GM23338 (cell line): ENCODE measurements at regions not wholly inside any gene's neighbourhood (a gene's known extent, or its start where the extent isn't known, plus 50 kb on each side); places are given as distances from the start of the nearest gene placed in this dataset.

Experiments
- ATAC-seq: fragments of 200-7000 bp; cut with Tn5 transposase; 3 replicates; pipeline ENCODE4 v1.9.1; 2020
- DNase-seq: peaks from one replicate; pipeline ENCODE4 v3.0.0-alpha.2; 2015; ENCODE audit warnings: low spot score
- H2AFZ ChIP-seq: fragments of 200-600 bp; sonication (generic); 2 replicates; pipeline ENCODE4 v1.8.0; 2016; ENCODE audit warnings: antibody characterized with exemption, mild to moderate bottlenecking, moderate library complexity
- H3F3A ChIP-seq: fragments of 200-600 bp; sonication (generic); replicated peaks from 2 replicates; pipeline ENCODE4 v1.8.0; 2017; ENCODE audit warnings: antibody characterized with exemption, mixed run types, low read depth
- H3K27ac ChIP-seq: fragments of 200-600 bp; sonication (generic); 2 replicates; pipeline ENCODE4 v1.6.1; 2016; ENCODE audit warnings: low read depth
- H3K27me3 ChIP-seq: fragments of 200-600 bp; sonication (generic); 2 replicates; pipeline ENCODE4 v1.8.0; 2016; ENCODE audit warnings: mild to moderate bottlenecking, mixed run types, moderate library complexity; ENCODE audit not compliant: insufficient read depth
- H3K36me3 ChIP-seq: fragments of 200-600 bp; sonication (generic); 2 replicates; pipeline ENCODE4 v1.8.0; 2016; ENCODE audit warnings: mild to moderate bottlenecking; ENCODE audit not compliant: insufficient read depth
- H3K4me1 ChIP-seq: fragments of 200-600 bp; sonication (generic); 2 replicates; pipeline ENCODE4 v1.8.0; 2016; ENCODE audit warnings: mild to moderate bottlenecking, moderate library complexity; ENCODE audit not compliant: insufficient read depth
- H3K4me2 ChIP-seq: fragments of 200-600 bp; sonication (generic); 2 replicates; pipeline ENCODE4 v1.7.1; 2017; ENCODE audit warnings: mixed run types
- H3K4me3 ChIP-seq: fragments of 200-600 bp; sonication (generic); 2 replicates; pipeline ENCODE4 v1.6.1; 2016; ENCODE audit warnings: mixed run types
- H3K79me2 ChIP-seq: fragments of 200-600 bp; sonication (generic); replicated peaks from 2 replicates; pipeline ENCODE4 v1.8.0; 2017; ENCODE audit warnings: mild to moderate bottlenecking; ENCODE audit not compliant: insufficient read depth
- H3K9me2 ChIP-seq: fragments of 200-600 bp; sonication (generic); 2 replicates; pipeline ENCODE4 v1.8.0; 2017; ENCODE audit not compliant: insufficient read depth
- H4K20me1 ChIP-seq: fragments of 200-600 bp; sonication (generic); replicated peaks from 2 replicates; pipeline ENCODE4 v1.8.0; 2017; ENCODE audit warnings: mild to moderate bottlenecking; ENCODE audit not compliant: insufficient read depth
- H3K27ac Mint-ChIP-seq: 2 replicates; pipeline ENCODE4 v1.8.0; 2020; ENCODE audit warnings: inconsistent platforms, mild to moderate bottlenecking, moderate library complexity, mixed read lengths
- H3K27me3 Mint-ChIP-seq: 3 replicates; pipeline ENCODE4 v1.8.0; 2022; ENCODE audit warnings: low read depth, mild to moderate bottlenecking, moderate library complexity, mixed read lengths, inconsistent platforms; ENCODE audit not compliant: insufficient read depth, poor library complexity
- H3K36me3 Mint-ChIP-seq: 3 replicates; pipeline ENCODE4 v1.8.0; 2021; ENCODE audit warnings: low read depth, mild to moderate bottlenecking, inconsistent platforms, moderate library complexity, mixed read lengths
- H3K4me1 Mint-ChIP-seq: 3 replicates; pipeline ENCODE4 v1.8.0; 2020; ENCODE audit warnings: mild to moderate bottlenecking, inconsistent platforms, mixed read lengths
- H3K4me3 Mint-ChIP-seq: 3 replicates; pipeline ENCODE4 v1.8.0; 2021; ENCODE audit warnings: moderate library complexity, mild to moderate bottlenecking, inconsistent platforms, mixed read lengths
- H3K9me3 Mint-ChIP-seq: 3 replicates; pipeline ENCODE4 v1.8.0; 2020; ENCODE audit warnings: moderate library complexity, mild to moderate bottlenecking, inconsistent platforms, mixed read lengths
- ETS1 ChIP-seq: IDR thresholded peaks from 2 replicates; pipeline ENCODE4 v1.6.1; 2016; ENCODE audit warnings: antibody characterized with exemption
- EZH2 ChIP-seq: fragments of 200-600 bp; sonication (generic); IDR thresholded peaks from one replicate; pipeline ENCODE4 v1.8.0; 2017; ENCODE audit warnings: antibody characterized with exemption, mild to moderate bottlenecking, low read depth; ENCODE audit not compliant: unreplicated experiment
- JUNB ChIP-seq: IDR thresholded peaks from one replicate; pipeline ENCODE4 v1.6.1; 2016; ENCODE audit warnings: antibody characterized with exemption; ENCODE audit not compliant: unreplicated experiment
- NANOG ChIP-seq: IDR thresholded peaks from 2 replicates; pipeline ENCODE4 v1.6.1; 2016; ENCODE audit warnings: antibody characterized with exemption, borderline replicate concordance
- STAT1 ChIP-seq: IDR thresholded peaks from one replicate; pipeline ENCODE4 v1.6.1; 2016; ENCODE audit warnings: antibody characterized with exemption; ENCODE audit not compliant: unreplicated experiment
- ZNF114 ChIP-seq: fragments of 250-450 bp; sonication (Bioruptor Pico); IDR thresholded peaks from 2 replicates; pipeline ENCODE4 v1.5.0; 2020; ENCODE audit warnings: mild to moderate bottlenecking, moderate library complexity
- TF ChIP-seq, protein P1 (sequence below): fragments of 250-450 bp; sonication (Bioruptor Pico); IDR thresholded peaks from 2 replicates; pipeline ENCODE4 v1.5.0; 2020; ENCODE audit warnings: mild to moderate bottlenecking, moderate library complexity
- TF ChIP-seq, protein P2 (sequence below): IDR thresholded peaks from one replicate; pipeline ENCODE4 v1.6.1; 2018; ENCODE audit warnings: antibody characterized with exemption; ENCODE audit not compliant: unreplicated experiment

GRCh38 chr12:115421796-115422709 is 738.1 kb upstream of the TBX3 start (continued):
- TF ChIP-seq, protein P1, sequence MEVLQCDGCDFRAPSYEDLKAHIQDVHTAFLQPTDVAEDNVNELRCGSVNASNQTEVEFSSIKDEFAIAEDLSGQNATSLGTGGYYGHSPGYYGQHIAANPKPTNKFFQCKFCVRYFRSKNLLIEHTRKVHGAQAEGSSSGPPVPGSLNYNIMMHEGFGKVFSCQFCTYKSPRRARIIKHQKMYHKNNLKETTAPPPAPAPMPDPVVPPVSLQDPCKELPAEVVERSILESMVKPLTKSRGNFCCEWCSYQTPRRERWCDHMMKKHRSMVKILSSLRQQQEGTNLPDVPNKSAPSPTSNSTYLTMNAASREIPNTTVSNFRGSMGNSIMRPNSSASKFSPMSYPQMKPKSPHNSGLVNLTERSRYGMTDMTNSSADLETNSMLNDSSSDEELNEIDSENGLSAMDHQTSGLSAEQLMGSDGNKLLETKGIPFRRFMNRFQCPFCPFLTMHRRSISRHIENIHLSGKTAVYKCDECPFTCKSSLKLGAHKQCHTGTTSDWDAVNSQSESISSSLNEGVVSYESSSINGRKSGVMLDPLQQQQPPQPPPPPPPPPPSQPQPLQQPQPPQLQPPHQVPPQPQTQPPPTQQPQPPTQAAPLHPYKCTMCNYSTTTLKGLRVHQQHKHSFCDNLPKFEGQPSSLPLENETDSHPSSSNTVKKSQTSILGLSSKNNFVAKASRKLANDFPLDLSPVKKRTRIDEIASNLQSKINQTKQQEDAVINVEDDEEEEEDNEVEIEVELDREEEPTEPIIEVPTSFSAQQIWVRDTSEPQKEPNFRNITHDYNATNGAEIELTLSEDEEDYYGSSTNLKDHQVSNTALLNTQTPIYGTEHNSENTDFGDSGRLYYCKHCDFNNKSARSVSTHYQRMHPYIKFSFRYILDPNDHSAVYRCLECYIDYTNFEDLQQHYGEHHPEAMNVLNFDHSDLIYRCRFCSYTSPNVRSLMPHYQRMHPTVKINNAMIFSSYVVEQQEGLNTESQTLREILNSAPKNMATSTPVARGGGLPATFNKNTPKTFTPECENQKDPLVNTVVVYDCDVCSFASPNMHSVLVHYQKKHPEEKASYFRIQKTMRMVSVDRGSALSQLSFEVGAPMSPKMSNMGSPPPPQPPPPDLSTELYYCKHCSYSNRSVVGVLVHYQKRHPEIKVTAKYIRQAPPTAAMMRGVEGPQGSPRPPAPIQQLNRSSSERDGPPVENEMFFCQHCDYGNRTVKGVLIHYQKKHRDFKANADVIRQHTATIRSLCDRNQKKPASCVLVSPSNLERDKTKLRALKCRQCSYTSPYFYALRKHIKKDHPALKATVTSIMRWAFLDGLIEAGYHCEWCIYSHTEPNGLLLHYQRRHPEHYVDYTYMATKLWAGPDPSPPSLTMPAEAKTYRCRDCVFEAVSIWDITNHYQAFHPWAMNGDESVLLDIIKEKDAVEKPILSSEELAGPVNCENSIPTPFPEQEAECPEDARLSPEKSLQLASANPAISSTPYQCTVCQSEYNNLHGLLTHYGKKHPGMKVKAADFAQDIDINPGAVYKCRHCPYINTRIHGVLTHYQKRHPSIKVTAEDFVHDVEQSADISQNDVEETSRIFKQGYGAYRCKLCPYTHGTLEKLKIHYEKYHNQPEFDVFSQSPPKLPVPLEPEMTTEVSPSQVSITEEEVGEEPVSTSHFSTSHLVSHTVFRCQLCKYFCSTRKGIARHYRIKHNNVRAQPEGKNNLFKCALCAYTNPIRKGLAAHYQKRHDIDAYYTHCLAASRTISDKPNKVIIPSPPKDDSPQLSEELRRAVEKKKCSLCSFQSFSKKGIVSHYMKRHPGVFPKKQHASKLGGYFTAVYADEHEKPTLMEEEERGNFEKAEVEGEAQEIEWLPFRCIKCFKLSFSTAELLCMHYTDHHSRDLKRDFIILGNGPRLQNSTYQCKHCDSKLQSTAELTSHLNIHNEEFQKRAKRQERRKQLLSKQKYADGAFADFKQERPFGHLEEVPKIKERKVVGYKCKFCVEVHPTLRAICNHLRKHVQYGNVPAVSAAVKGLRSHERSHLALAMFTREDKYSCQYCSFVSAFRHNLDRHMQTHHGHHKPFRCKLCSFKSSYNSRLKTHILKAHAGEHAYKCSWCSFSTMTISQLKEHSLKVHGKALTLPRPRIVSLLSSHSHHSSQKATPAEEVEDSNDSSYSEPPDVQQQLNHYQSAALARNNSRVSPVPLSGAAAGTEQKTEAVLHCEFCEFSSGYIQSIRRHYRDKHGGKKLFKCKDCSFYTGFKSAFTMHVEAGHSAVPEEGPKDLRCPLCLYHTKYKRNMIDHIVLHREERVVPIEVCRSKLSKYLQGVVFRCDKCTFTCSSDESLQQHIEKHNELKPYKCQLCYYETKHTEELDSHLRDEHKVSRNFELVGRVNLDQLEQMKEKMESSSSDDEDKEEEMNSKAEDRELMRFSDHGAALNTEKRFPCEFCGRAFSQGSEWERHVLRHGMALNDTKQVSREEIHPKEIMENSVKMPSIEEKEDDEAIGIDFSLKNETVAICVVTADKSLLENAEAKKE (CRISPR knock-in tag) = no peak
- no peak for TF ChIP-seq EZH2
- no peak for TF ChIP-seq JUNB
- no peak for TF ChIP-seq ETS1

- Mint-ChIP-seq H3K36me3 (no peaks in the 10 kb centered on the region), H3K4me3 (no peak overlapping the region), H3K4me1 (0 out of 3 replicates have a peak, but pooled peaks cover 2% of the 10 kb centered on the region), H3K27me3 (no peaks in the 10 kb centered on the region), H3K27ac (no peak overlapping the region), H3K9me3 (no peaks in the 10 kb centered on the region)
- no peaks in the 10 kb centered on the region for H3K36me3 ChIP-seq
- no peaks in the 10 kb centered on the region for H3K27me3 ChIP-seq
- H4K20me1 ChIP-seq = no peaks in the 10 kb centered on the region
- ATAC-seq (no peak), DNase-seq (no peak)
- H3K4me2 ChIP-seq = no peak overlapping the region
- no peaks in the 10 kb centered on the region for H3K9me2 ChIP-seq
- H3F3A ChIP-seq = no peaks in the 10 kb centered on the region
- no peak overlapping the region for H3K4me3 ChIP-seq
- H3K4me1 ChIP-seq = no peaks in the 10 kb centered on the region; the same call in 1 of the 2 replicates
- H3K27ac ChIP-seq = no peak overlapping the region
- no peak overlapping the region for H2AFZ ChIP-seq
- no peaks in the 10 kb centered on the region for H3K79me2 ChIP-seq
- no peak for TF ChIP-seq STAT1
- TF ChIP-seq, protein P2, sequence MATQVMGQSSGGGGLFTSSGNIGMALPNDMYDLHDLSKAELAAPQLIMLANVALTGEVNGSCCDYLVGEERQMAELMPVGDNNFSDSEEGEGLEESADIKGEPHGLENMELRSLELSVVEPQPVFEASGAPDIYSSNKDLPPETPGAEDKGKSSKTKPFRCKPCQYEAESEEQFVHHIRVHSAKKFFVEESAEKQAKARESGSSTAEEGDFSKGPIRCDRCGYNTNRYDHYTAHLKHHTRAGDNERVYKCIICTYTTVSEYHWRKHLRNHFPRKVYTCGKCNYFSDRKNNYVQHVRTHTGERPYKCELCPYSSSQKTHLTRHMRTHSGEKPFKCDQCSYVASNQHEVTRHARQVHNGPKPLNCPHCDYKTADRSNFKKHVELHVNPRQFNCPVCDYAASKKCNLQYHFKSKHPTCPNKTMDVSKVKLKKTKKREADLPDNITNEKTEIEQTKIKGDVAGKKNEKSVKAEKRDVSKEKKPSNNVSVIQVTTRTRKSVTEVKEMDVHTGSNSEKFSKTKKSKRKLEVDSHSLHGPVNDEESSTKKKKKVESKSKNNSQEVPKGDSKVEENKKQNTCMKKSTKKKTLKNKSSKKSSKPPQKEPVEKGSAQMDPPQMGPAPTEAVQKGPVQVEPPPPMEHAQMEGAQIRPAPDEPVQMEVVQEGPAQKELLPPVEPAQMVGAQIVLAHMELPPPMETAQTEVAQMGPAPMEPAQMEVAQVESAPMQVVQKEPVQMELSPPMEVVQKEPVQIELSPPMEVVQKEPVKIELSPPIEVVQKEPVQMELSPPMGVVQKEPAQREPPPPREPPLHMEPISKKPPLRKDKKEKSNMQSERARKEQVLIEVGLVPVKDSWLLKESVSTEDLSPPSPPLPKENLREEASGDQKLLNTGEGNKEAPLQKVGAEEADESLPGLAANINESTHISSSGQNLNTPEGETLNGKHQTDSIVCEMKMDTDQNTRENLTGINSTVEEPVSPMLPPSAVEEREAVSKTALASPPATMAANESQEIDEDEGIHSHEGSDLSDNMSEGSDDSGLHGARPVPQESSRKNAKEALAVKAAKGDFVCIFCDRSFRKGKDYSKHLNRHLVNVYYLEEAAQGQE = no peak
- no peak for TF ChIP-seq ZNF114 (CRISPR knock-in tag)
- TF ChIP-seq NANOG = no peak
Measured at GRCh38 chr12:115421350-115421749, 737.4 kb upstream of the TBX3 start.
